ENCODE measurements at regions not wholly inside any gene's neighbourhood (a gene's known extent, or its start where the extent isn't known, plus 50 kb on each side); places are given as distances from the start of the nearest gene placed in this dataset.

- Histone ChIP-seq H3K4me3 (replicated peaks; ENCODE audit: insufficient read depth, low read length) (no peak overlapping the region), H3K27ac (replicated peaks) (no peak overlapping the region), H3K27me3 (ENCODE audit: insufficient read depth, poor library complexity, severe bottlenecking) (no peaks in the 10 kb centered on the region)
- TF ChIP-seq SPI1 (IDR thresholded peaks at IDR 0.05; ENCODE audit: borderline replicate concordance, low read depth) (no peak), REST (IDR thresholded peaks at IDR 0.05; ENCODE audit: insufficient replicate concordance, low read depth) (no peak), GABPA (IDR thresholded peaks at IDR 0.05; ENCODE audit: low read depth) (no peak), POLR2AphosphoS5 (IDR thresholded peaks at IDR 0.05; ENCODE audit: low read depth) (no peak)
- TF ChIP-seq, protein P1, sequence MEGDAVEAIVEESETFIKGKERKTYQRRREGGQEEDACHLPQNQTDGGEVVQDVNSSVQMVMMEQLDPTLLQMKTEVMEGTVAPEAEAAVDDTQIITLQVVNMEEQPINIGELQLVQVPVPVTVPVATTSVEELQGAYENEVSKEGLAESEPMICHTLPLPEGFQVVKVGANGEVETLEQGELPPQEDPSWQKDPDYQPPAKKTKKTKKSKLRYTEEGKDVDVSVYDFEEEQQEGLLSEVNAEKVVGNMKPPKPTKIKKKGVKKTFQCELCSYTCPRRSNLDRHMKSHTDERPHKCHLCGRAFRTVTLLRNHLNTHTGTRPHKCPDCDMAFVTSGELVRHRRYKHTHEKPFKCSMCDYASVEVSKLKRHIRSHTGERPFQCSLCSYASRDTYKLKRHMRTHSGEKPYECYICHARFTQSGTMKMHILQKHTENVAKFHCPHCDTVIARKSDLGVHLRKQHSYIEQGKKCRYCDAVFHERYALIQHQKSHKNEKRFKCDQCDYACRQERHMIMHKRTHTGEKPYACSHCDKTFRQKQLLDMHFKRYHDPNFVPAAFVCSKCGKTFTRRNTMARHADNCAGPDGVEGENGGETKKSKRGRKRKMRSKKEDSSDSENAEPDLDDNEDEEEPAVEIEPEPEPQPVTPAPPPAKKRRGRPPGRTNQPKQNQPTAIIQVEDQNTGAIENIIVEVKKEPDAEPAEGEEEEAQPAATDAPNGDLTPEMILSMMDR (IDR thresholded peaks at IDR 0.05; ENCODE audit: insufficient read depth, low read length) = no peak
- no peak for DNase-seq (ENCODE audit: low read depth in 1 of 2, low spot score in 1 of 2)
Observed at GRCh38 chr4:162494935-162495334, 331.1 kb upstream of the FSTL5 start.

- no peak overlapping the region for H3K27ac ChIP-seq (replicated peaks)
- DNase-seq (ENCODE audit: low read depth in 1 of 2, low spot score in 1 of 2) = no peak
- no peaks in the 10 kb centered on the region for H3K27me3 ChIP-seq (ENCODE audit: insufficient read depth, poor library complexity, severe bottlenecking)
- no peak overlapping the region for H3K4me3 ChIP-seq (replicated peaks; ENCODE audit: insufficient read depth, low read length)
- TF ChIP-seq GABPA (IDR thresholded peaks at IDR 0.05; ENCODE audit: low read depth) (no peak), POLR2AphosphoS5 (IDR thresholded peaks at IDR 0.05; ENCODE audit: low read depth) (no peak), REST (IDR thresholded peaks at IDR 0.05; ENCODE audit: insufficient replicate concordance, low read depth) (no peak), SPI1 (IDR thresholded peaks at IDR 0.05; ENCODE audit: borderline replicate concordance, low read depth) (no peak)
- TF ChIP-seq, protein P1 (IDR thresholded peaks at IDR 0.05; ENCODE audit: insufficient read depth, low read length) = no peak
Observed at GRCh38 chr4:162485486-162485885, 321.7 kb upstream of the FSTL5 start.

GRCh38 chr4:162475246-162475645, 311.4 kb upstream of the FSTL5 start:
- H3K27me3 ChIP-seq (ENCODE audit: insufficient read depth, poor library complexity, severe bottlenecking) = no peaks in the 10 kb centered on the region
- no peak overlapping the region for H3K27ac ChIP-seq (replicated peaks)
- no peak overlapping the region for H3K4me3 ChIP-seq (replicated peaks; ENCODE audit: insufficient read depth, low read length)
- no peak for DNase-seq (ENCODE audit: low read depth in 1 of 2, low spot score in 1 of 2)
- TF ChIP-seq REST (IDR thresholded peaks at IDR 0.05; ENCODE audit: insufficient replicate concordance, low read depth) (no peak), SPI1 (IDR thresholded peaks at IDR 0.05; ENCODE audit: borderline replicate concordance, low read depth) (no peak), POLR2AphosphoS5 (IDR thresholded peaks at IDR 0.05; ENCODE audit: low read depth) (no peak), GABPA (IDR thresholded peaks at IDR 0.05; ENCODE audit: low read depth) (no peak)
- TF ChIP-seq, protein P1 (IDR thresholded peaks at IDR 0.05; ENCODE audit: insufficient read depth, low read length) = no peak

All from HL-60 (cell line).